KG1 (cell line): ENCODE measurements at regions not wholly inside any gene's neighbourhood (a gene's known extent, or its start where the extent isn't known, plus 50 kb on each side); places are given as distances from the start of the nearest gene placed in this dataset.
"Not testable (repeated sequence)": the region's sequence is repeated elsewhere in the genome, so short reads cannot be mapped to it uniquely, and the experiment has no call there.

Experiments used
- DNase-seq: peaks from one replicate; lab custom pipeline; 2025; lab: John Stamatoyannopoulos, UW

- DNase-seq, result no peak
Observed at GRCh38 chr15:46956456-46956855, 760.8 kb upstream of the SEMA6D start.

DNA sequence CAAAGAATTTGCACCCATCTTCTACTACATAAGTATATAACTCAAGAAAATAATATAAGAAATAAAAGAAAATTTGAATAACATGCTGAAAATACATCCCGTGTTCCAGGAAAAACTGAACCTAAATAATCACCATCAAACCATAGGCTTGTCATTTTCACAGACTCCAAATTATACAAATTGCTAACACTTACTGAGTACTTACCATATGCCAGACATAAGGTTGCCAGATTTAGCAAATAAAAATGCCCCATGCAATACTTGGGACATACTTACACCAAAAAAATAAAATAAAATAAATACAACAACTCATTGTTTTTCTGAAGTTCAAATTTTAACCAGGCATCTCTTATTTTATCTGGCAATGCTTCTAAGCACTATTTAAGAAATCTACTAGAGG, 760.4 kb upstream of the SEMA6D start:
- DNase-seq, result no peak

GRCh38 chr15:46960581-46960980, 756.7 kb upstream of the SEMA6D start:
- DNase-seq, result no peak

DNA sequence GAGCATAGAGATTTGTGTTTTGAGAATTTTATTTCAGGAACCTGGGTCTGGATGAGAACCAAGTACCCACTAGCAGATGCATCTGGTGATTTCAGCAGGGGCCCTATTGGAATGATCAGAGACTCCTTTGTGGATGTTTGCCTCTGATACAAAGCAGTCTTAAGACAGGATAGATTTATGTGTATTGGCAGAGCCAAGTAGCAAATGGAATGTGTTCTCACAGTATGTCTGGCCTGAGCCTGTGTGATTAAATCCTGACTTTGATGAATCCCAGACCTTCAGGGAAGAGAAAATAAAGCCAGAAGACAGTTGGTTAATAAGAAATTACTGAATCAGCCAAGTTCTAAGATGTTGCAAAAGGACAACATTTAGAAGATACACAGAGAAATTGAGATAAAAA, 755.5 kb upstream of the SEMA6D start:
- DNase-seq, result no peak

DNA sequence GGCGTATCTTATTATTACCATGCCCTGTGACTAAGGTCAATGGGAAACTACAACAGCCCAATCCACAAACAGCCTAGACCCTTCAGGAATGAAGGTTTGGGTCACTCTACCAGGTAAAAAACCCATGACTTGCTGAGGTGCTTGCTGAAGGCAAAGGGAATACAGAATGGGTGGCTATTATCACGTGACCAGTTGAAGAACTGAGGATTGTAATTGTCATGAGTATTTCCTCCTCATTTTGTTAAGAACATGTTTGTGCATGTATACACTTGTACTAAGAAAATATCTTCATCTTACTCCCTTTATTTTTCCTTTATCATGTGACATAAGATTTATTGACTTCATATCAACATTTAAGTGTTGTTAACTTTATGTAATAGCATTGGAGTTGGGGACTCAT, 729.2 kb upstream of the SEMA6D start:
- not testable (repeated sequence) for DNase-seq

- DNase-seq, result no peak
Observed at GRCh38 chr15:46996359-46996758, 720.9 kb upstream of the SEMA6D start.

DNA sequence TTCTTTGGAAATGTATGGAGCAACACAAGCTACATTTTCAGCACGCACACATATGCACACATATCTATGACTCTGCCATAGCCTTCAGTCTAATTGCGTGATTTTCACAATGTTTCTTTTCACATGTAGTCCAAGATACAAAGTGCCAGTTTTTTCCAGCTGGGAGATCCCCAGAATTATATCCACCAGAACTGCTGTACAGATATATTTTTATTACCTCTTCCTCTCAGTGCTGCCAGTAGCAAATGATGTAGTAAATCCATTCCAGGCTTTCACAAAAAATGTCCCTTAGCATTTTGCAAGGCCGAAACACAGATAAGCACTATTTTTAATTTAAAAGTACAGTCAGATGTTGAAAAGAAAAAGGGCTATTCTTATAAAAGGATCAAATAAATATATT, 719.8 kb upstream of the SEMA6D start:
- DNase-seq, result no peak

DNA sequence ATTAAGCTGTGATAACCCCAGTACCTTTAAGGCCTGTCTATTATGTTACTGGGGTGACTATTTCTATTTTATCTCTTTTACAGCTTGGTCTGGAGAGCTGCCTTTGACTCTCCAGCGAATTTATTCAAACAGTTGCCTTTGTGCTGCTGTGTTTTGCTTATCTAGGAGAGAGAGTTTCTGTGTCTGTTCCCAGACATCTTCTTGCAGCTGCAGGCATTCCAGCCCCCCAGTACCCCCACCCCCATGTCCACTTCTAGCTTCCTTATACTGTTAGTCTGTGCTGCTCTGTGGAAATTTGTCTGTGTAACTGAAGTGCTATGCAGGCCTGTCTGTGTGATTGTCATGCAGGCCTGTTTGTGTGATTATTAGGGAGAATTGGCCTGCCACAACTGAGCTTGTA, 713.7 kb upstream of the SEMA6D start:
- no peak for DNase-seq

DNA sequence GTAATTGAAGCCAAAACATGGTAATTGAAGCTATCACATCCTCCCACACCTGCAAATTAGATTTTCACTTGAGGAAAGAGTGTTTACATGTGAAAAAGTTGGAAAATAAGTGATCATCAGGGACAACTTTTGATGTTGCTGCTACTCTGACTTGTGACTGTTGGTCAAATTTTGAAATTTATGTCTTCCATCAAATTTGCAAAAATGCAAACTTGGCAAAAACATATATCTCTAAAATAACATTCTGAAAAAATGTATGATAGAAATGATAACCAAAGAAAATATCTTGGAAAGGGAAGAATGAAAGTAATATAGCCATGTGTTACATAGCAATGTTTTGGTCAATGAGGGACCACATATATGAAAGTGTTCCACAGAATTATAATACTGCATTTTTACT, 703.9 kb upstream of the SEMA6D start:
- DNase-seq, result no peak

GRCh38 chr15:47027322-47027946, 689.9 kb upstream of the SEMA6D start:
- DNase-seq, result no peak

DNA sequence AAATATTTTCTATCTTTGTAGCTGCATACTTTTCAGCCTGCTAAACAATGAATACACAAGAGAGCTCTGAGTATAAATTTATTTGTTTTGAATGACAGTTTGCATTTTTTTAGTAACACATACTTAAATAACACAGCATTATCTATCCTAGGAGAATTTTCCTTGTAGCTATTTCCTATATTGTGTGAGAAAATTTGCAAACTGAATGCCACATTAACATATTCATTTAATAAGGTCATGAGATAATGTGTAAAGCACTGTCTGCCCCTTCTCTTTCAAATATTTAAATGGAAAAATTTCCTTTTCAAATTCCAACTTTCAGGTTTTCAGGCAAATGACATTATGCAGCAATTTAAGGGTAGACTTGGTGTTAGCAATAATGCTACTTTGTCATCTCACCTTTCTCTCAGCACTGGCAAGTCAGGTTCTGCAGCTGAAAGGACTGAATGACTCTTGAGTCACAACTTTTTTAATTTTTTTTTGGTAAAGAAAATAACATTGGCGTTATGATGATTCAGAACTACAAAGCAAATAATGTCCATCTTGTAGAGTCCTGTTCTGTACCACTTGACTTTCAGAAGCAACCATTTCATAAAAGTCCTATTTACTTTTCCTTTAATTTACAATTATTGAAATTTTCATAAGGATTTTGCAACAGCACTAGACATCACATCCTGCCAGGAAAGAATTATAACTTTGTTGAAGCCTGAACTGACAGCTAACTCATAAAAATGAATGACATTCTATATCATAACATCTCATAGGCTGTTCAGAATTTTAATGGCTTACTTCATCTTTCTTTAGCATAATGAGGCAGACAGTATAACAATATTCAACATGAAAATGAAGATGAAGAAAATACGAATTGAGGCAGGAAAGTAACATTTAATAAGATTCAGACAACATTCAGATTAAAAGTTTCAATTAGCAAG, 681.6 kb upstream of the SEMA6D start:
- DNase-seq, result no peak

DNA sequence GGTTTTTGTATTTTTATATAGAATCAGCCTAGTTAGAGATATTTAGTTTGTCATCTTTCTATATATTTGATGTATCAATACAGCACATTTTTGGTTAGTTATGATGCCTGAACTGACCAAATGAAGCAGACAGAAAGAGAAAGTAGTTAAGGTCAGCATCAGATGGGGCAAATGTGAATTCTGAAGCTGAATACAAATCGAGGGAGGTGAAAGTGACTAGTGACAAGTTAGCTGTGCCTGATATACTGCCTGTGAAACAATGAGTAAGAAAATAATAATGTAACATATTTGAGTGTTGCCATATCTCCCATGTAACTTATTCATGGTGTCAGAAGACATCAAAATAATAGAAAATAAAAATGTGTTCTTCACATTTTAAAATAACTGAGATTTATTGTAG, 680.3 kb upstream of the SEMA6D start:
- DNase-seq, result no peak

GRCh38 chr15:47039225-47039624, 678.1 kb upstream of the SEMA6D start:
- DNase-seq, result no peak

GRCh38 chr15:47041301-47041700, 676.0 kb upstream of the SEMA6D start:
- DNase-seq, result no peak

DNA sequence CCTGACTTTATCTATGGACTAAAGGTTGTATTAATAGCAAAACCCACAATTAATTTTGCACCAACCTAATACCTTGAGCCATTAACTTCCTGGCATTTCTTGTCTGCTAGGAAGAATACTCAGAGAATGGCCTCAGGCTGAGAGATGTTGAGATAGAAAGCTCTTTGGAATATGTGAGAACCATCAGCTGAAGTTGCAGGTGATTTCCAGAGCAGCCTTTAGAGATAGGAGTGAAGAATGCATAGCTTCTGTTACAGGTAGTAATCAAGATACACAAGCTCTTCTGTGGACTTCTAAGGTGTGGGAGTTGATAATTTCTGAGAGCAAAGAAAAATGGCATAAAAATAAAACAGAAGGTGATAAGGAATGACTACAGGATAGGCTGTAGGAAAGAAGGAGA, 669.3 kb upstream of the SEMA6D start:
- DNase-seq, result not testable (repeated sequence)

DNA sequence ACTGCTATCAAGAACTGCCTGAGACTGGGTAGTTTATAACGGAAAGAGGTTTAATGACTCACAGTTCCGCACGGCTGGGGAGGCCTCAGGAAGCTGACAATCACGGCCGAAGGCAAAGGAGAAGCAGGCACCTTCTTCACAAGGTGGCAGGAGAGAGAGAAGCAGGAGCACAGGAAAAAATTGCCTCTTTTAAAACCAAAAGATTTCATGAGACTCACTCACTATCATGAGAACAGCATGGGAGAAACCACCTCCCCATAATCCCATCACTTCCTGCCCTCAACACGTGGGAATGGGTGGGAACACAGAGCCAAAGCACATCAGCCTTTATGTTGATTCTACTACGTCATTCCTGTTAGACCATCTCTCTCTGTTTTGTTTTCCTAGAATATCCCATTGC, 650.9 kb upstream of the SEMA6D start:
- no peak for DNase-seq

GRCh38 chr15:47077846-47078245, 639.5 kb upstream of the SEMA6D start:
- not testable (repeated sequence) for DNase-seq

- DNase-seq, result no peak
Observed at GRCh38 chr15:47095833-47096232, 621.5 kb upstream of the SEMA6D start.

DNA sequence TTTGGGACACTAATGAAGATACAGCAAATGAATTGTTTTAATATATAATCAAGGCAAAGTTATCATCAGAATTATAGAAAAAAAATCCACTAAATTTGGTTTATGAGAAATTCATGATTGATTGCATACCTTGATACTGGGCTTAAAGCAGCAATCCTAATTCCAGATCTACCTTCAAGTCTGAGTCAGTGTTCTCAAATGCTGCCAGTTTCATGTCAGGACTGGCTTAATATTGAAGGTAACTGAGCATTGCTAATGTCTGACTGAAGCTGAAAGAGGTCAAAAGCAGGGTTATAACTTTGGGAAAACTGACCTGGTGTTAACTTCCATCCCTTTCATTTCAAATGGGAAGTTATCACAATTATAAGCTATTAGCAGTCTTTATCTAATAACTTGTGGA, 618.8 kb upstream of the SEMA6D start:
- not testable (repeated sequence) for DNase-seq

DNA sequence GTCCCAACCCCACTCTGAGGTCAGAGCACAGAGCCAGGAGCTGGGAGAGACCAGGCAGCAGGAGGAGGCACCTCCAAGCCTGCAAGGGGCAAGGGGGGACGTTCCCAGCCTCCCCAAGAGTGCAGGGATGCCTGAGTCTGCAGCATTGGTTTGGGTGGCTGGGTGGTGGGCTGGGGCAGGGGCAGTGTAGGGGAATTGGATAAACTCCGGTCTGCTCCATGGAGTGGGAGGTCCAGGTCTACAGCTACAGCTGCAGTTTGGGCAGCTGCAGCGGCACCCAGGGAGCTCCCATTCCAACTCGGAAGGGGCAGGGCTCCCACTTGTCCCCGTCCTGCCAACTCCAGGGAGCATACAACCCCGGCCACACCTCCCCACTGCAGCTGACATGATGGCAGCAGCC, 617.5 kb upstream of the SEMA6D start:
- not testable (repeated sequence) for DNase-seq

DNA sequence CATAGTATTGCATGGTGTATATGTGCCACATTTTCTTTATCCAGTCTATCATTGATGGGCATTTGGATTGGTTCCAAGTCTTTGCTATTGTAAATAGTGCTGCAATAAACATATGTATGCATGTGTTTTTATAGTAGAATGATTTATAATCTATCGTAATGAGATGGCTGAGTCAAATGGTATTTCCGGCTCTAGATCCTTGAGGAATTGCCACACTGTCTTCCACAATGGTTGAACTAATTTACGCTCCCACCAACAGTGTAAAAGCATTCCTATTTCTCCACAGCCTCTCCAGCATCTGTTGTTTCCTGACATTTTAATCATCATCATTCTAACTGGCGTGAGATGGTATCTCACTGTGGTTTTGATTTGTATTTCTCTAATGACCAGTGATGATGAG, 608.5 kb upstream of the SEMA6D start:
- DNase-seq, result not testable (repeated sequence)

GRCh38 chr15:47116698-47117097, 600.6 kb upstream of the SEMA6D start:
- no peak for DNase-seq

DNA sequence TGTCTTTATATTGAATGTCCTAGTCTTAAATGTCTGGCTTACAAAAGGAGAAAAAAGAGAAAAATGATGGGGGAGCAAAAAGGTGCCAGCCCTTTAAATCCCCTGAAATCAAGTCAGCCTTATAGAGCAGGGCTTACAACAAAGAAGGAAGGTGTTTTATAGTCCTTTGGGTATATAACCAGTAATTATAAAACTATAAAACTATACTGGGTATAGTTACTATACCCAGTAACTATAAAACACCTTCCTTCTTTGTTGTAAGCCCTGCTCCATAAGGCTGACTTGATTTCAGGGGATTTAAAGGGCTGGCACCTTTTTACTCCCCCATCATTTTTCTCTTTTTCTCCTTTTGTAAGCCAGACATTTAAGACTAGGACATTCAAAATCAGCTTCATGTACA, 598.0 kb upstream of the SEMA6D start:
- no peak for DNase-seq
